HCT116 (cell line): ENCODE measurements at regions not wholly inside any gene's neighbourhood (a gene's known extent, or its start where the extent isn't known, plus 50 kb on each side); places are given as distances from the start of the nearest gene placed in this dataset.

Experiments
- ATAC-seq: fragments of 200-7000 bp; cut with Tn5 transposase; 2 replicates; pipeline ENCODE4 v1.9.1; 2020; ENCODE audit warnings: mild to moderate bottlenecking, moderate library complexity
- BruUV-seq: library from RNA; stranded (reverse); fragments of 400-500 nt; replicated peaks from 2 replicates; lab custom pipeline; 2021; lab: Mats Ljungman, UMichigan
- CTCF ChIA-PET: fragments of 300-600 bp; sonication (Branson Sonifier 250); formaldehyde crosslinking; loops from one replicate; lab custom pipeline; 2021; ENCODE audit warnings: antibody characterized with exemption; lab: Charles Lee
- POLR2A ChIA-PET: fragments of 300-600, 350-600 bp; sonication (Branson Sonifier 250); formaldehyde crosslinking; loops from one replicate; lab custom pipeline; 2021; ENCODE audit warnings: antibody characterized with exemption; lab: Charles Lee
- RAD21 ChIA-PET, 2 experiments: fragments of 300-600 bp; sonication (Branson Sonifier 250); formaldehyde crosslinking; loops; one replicate each; lab custom pipeline; 2023; ENCODE audit warnings: low total read pairs in 2 of 2; ENCODE audit not compliant: uncharacterized antibody in 2 of 2, unreplicated experiment in 2 of 2, low non-redundant PET in 1 of 2; lab: Charles Lee
- DNase-seq: peaks from one replicate; pipeline ENCODE4 v3.0.0-alpha.2; 2010; ENCODE audit warnings: low read depth, low spot score
- H2AFZ ChIP-seq: fragments of 200-600 bp; shearing (Covaris generic), sonication (generic); 2 replicates; pipeline ENCODE4 v1.6.1; 2017; ENCODE audit warnings: low read depth, mixed run types, mixed read lengths, antibody characterized with exemption, low read length; ENCODE audit not compliant: poor library complexity, severe bottlenecking
- H3K27ac ChIP-seq: 2 replicates; pipeline ENCODE4 v1.5.1; 2012; ENCODE audit warnings: low read depth, low read length
- H3K27me3 ChIP-seq: fragments of 200-600 bp; sonication (generic); 2 replicates; pipeline ENCODE4 v1.6.1; 2016; ENCODE audit warnings: mixed run types, low read length, mixed read lengths; ENCODE audit not compliant: insufficient read depth
- H3K36me3 ChIP-seq, 2 experiments: fragments of 200-500 bp in 1 of 2; fragments of 200-600 bp in 1 of 2; sonication (Bioruptor generic) in 1 of 2; sonication (generic) in 1 of 2; 2 replicates each; pipeline versions ENCODE4 v1.5.1 to v1.6.1; 2014 to 2016; ENCODE audit warnings: low read length in 2 of 2, inconsistent platforms in 1 of 2, mixed read lengths in 1 of 2, mixed run types in 1 of 2; ENCODE audit not compliant: insufficient read depth in 2 of 2, control insufficient read depth in 1 of 2
- H3K4me1 ChIP-seq, 2 experiments: fragments of 200-600 bp in 1 of 2; sonication (generic) in 1 of 2; 2 replicates each; pipeline versions ENCODE4 v1.5.1 to v1.6.1; 2012 to 2017; ENCODE audit warnings: low read length in 2 of 2, inconsistent platforms in 1 of 2, mild to moderate bottlenecking in 1 of 2, mixed read lengths in 1 of 2, mixed run types in 1 of 2, moderate library complexity in 1 of 2; ENCODE audit not compliant: insufficient read depth in 2 of 2, control insufficient read depth in 1 of 2
- H3K4me2 ChIP-seq: fragments of 200-600 bp; sonication (generic); 2 replicates; pipeline ENCODE4 v1.6.1; 2017; ENCODE audit warnings: mixed run types, low read length, mixed read lengths
- H3K4me3 ChIP-seq, 2 experiments: fragments of 200-600 bp in 1 of 2; sonication (generic) in 1 of 2; replicated peaks in 1 of 2; 2 replicates each; pipeline ENCODE4 v1.5.1; 2011 to 2016; ENCODE audit warnings: low read length in 2 of 2, control low read depth in 1 of 2, low read depth in 1 of 2, mild to moderate bottlenecking in 1 of 2, mixed read lengths in 1 of 2, mixed run types in 1 of 2
- H3K79me2 ChIP-seq: fragments of 200-600 bp; sonication (generic); 2 replicates; pipeline ENCODE4 v1.6.1; 2017; ENCODE audit warnings: mild to moderate bottlenecking, mixed run types, low read length, moderate library complexity, mixed read lengths; ENCODE audit not compliant: insufficient read depth
- H3K9ac ChIP-seq: fragments of 200-600 bp; sonication (generic); 2 replicates; pipeline ENCODE4 v1.6.1; 2016; ENCODE audit warnings: low read length, mixed read lengths
- H3K9me2 ChIP-seq: fragments of 200-600 bp; sonication (generic), shearing (Covaris generic); 2 replicates; pipeline ENCODE4 v1.6.1; 2017; ENCODE audit warnings: mixed run types, mild to moderate bottlenecking, moderate library complexity; ENCODE audit not compliant: insufficient read depth
- H3K9me3 ChIP-seq, 2 experiments: fragments of 200-500 bp in 1 of 2; fragments of 200-600 bp in 1 of 2; sonication (Bioruptor generic) in 1 of 2; sonication (generic) in 1 of 2; 2 replicates each; pipeline ENCODE4 v1.6.1; 2014 to 2017; ENCODE audit warnings: low read length in 2 of 2, mixed read lengths in 2 of 2, inconsistent platforms in 1 of 2, low read depth in 1 of 2, mild to moderate bottlenecking in 1 of 2, mixed run types in 1 of 2, moderate library complexity in 1 of 2; ENCODE audit not compliant: control insufficient read depth in 1 of 2, insufficient read depth in 1 of 2
- H4K20me1 ChIP-seq: fragments of 200-600 bp; sonication (generic), shearing (Covaris generic); 2 replicates; pipeline ENCODE4 v1.6.1; 2017; ENCODE audit warnings: mixed run types, mild to moderate bottlenecking, moderate library complexity; ENCODE audit not compliant: insufficient read depth
- CEBPB ChIP-seq: IDR thresholded peaks from 2 replicates; pipeline ENCODE4 v1.6.1; 2012; ENCODE audit warnings: low read depth
- EGR1 ChIP-seq: IDR thresholded peaks from 2 replicates; pipeline ENCODE4 v1.6.1; 2012; ENCODE audit warnings: low read depth
- ELF1 ChIP-seq: IDR thresholded peaks from 2 replicates; pipeline ENCODE4 v1.6.1; 2012; ENCODE audit warnings: low read depth, borderline replicate concordance
- EZH2 ChIP-seq: fragments of 200-600 bp; sonication (generic); IDR thresholded peaks from 2 replicates; pipeline ENCODE4 v1.6.1; 2017; ENCODE audit warnings: antibody characterized with exemption, mixed run types
- EZH2phosphoT487 ChIP-seq: fragments of 200-600 bp; IDR thresholded peaks from 2 replicates; pipeline ENCODE4 v1.6.1; 2018; ENCODE audit warnings: antibody characterized with exemption, borderline replicate concordance
- FOSL1 ChIP-seq: IDR thresholded peaks from 2 replicates; pipeline ENCODE4 v1.6.1; 2012; ENCODE audit warnings: low read depth
- JUND ChIP-seq: IDR thresholded peaks from 2 replicates; pipeline ENCODE4 v1.6.1; 2012
- MAX ChIP-seq: IDR thresholded peaks from 2 replicates; pipeline ENCODE4 v1.6.1; 2012
- POLR2AphosphoS5 ChIP-seq: IDR thresholded peaks from 2 replicates; pipeline ENCODE4 v1.6.1; 2011; ENCODE audit warnings: mild to moderate bottlenecking, low read depth, low read length, moderate library complexity
- RAD21 ChIP-seq: IDR thresholded peaks from 2 replicates; pipeline ENCODE4 v1.6.1; 2012; ENCODE audit warnings: low read depth, mild to moderate bottlenecking
- SP1 ChIP-seq: IDR thresholded peaks from 2 replicates; pipeline ENCODE4 v1.6.1; 2012; ENCODE audit warnings: low read depth
- SRF ChIP-seq: IDR thresholded peaks from 2 replicates; pipeline ENCODE4 v1.6.1; 2012; ENCODE audit warnings: low read depth
- TCF7L2 ChIP-seq: IDR thresholded peaks from 2 replicates; pipeline ENCODE4 v1.7.0; 2011; ENCODE audit warnings: borderline replicate concordance, inconsistent platforms; ENCODE audit not compliant: insufficient read depth, insufficient read length; ENCODE audit errors: extremely low read depth
- YY1 ChIP-seq: IDR thresholded peaks from 2 replicates; pipeline ENCODE4 v1.6.1; 2011; ENCODE audit warnings: low read length, low read depth, moderate library complexity, mild to moderate bottlenecking; ENCODE audit not compliant: insufficient replicate concordance; ENCODE audit errors: extremely low read depth
- ZFX ChIP-seq: fragments of 450-650 bp; IDR thresholded peaks from 2 replicates; pipeline ENCODE4 v1.6.1; 2017
- intact Hi-C: fragments of 100-400 bp; cut with micrococcal nuclease; formaldehyde crosslinking; loops from 2 replicates; pipeline ENCODE4 v1.10.0; 2022
- TF ChIP-seq, protein P1 (sequence below), 3 experiments: fragments of 200-600 bp in 1 of 3; sonication (generic) in 1 of 3; IDR thresholded peaks in 2 of 3; conservative IDR thresholded peaks in 1 of 3; 2 replicates each; pipeline ENCODE4 v1.5.1; 2012 to 2017; ENCODE audit warnings: low read depth in 2 of 3, low read length in 2 of 3, antibody characterized with exemption in 1 of 3, borderline replicate concordance in 1 of 3, control low read depth in 1 of 3, mild to moderate bottlenecking in 1 of 3, mixed read lengths in 1 of 3, mixed run types in 1 of 3, moderate library complexity in 1 of 3; ENCODE audit not compliant: insufficient read depth in 1 of 3
- TF ChIP-seq, protein P2 (sequence below): IDR thresholded peaks from 2 replicates; pipeline ENCODE4 v1.6.1; 2011; ENCODE audit warnings: mild to moderate bottlenecking, low read length, moderate library complexity; ENCODE audit not compliant: insufficient replicate concordance; ENCODE audit errors: extremely low read depth

GRCh38 chr14:65195042-65195719, 92.9 kb upstream of the MAX start:
- ChIA-PET POLR2A (no interaction called here), CTCF (no interaction called here), RAD21 (no interaction called here)
- TF ChIP-seq TCF7L2 (no peak), POLR2AphosphoS5 (no peak), CEBPB (no peak), RAD21 (no peak)
- no peak overlapping the region for H2AFZ ChIP-seq
- intact Hi-C loops = no loop called here
- H3K9ac ChIP-seq = no peak overlapping the region
- H3K9me3 ChIP-seq = no peaks in the 10 kb centered on the region
- no peak overlapping the region for H3K27ac ChIP-seq
- DNase-seq (no peak), ATAC-seq (no peak)
- H3K79me2 ChIP-seq = no peaks in the 10 kb centered on the region
- no peaks in the 10 kb centered on the region for H4K20me1 ChIP-seq
- no peaks in the 10 kb centered on the region for H3K27me3 ChIP-seq
- BruUV-seq = no TSS peak
- no peaks in the 10 kb centered on the region for H3K36me3 ChIP-seq
- H3K9me2 ChIP-seq = no peaks in the 10 kb centered on the region
- H3K4me2 ChIP-seq = no peak overlapping the region
- no peaks in the 10 kb centered on the region for H3K4me1 ChIP-seq
- H3K4me3 ChIP-seq = no peak overlapping the region

DNA sequence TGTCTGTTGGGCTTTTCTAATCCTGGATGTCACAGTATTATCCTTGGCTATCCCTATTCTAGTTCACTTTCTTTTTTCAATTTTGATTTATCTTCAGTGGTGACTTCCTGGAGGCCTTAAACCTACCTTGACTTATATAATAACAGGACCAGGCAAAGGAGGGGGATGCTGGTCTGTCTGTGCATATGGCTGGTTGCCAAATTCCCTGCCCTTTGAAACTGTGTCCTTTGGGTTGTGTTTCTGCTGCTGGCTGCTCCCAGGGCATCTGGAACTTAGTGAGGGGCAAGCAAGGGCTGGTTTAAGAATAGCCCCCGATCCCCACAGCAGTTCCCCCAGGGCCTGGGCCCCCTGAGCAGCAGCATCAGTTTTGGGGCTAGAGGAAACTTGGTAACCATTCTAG, 96.0 kb upstream of the MAX start:
- no peak for DNase-seq
- Histone ChIP-seq H3K4me3 (no peak overlapping the region), H3K4me2 (no peak overlapping the region), H3K9me2 (no peaks in the 10 kb centered on the region), H3K4me1 (no peaks in the 10 kb centered on the region), H3K9me3 (no peaks in the 10 kb centered on the region), H3K36me3 (no peaks in the 10 kb centered on the region), H3K27me3 (no peaks in the 10 kb centered on the region), H3K27ac (no peak overlapping the region), H3K9ac (no peak overlapping the region), H4K20me1 (no peaks in the 10 kb centered on the region), H3K79me2 (no peaks in the 10 kb centered on the region), H2AFZ (no peak overlapping the region)
- TF ChIP-seq CEBPB (no peak), SP1 (no peak), TCF7L2 (no peak), EGR1 (no peak), MAX (no peak), ZFX (no peak), SRF (no peak), JUND (no peak), RAD21 (no peak), YY1 (no peak), POLR2AphosphoS5 (no peak), ELF1 (no peak), FOSL1 (no peak), EZH2 (no peak), EZH2phosphoT487 (no peak)
- TF ChIP-seq, protein P1, sequence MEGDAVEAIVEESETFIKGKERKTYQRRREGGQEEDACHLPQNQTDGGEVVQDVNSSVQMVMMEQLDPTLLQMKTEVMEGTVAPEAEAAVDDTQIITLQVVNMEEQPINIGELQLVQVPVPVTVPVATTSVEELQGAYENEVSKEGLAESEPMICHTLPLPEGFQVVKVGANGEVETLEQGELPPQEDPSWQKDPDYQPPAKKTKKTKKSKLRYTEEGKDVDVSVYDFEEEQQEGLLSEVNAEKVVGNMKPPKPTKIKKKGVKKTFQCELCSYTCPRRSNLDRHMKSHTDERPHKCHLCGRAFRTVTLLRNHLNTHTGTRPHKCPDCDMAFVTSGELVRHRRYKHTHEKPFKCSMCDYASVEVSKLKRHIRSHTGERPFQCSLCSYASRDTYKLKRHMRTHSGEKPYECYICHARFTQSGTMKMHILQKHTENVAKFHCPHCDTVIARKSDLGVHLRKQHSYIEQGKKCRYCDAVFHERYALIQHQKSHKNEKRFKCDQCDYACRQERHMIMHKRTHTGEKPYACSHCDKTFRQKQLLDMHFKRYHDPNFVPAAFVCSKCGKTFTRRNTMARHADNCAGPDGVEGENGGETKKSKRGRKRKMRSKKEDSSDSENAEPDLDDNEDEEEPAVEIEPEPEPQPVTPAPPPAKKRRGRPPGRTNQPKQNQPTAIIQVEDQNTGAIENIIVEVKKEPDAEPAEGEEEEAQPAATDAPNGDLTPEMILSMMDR (IDR thresholded peaks at IDR 0.05 in 2 of 3, conservative IDR thresholded peaks at IDR 0.05 in 1 of 3; ENCODE audit: borderline replicate concordance in 1 of 3, insufficient read depth in 1 of 3, low read depth in 2 of 3, low read length in 2 of 3) = no peak
- TF ChIP-seq, protein P2, sequence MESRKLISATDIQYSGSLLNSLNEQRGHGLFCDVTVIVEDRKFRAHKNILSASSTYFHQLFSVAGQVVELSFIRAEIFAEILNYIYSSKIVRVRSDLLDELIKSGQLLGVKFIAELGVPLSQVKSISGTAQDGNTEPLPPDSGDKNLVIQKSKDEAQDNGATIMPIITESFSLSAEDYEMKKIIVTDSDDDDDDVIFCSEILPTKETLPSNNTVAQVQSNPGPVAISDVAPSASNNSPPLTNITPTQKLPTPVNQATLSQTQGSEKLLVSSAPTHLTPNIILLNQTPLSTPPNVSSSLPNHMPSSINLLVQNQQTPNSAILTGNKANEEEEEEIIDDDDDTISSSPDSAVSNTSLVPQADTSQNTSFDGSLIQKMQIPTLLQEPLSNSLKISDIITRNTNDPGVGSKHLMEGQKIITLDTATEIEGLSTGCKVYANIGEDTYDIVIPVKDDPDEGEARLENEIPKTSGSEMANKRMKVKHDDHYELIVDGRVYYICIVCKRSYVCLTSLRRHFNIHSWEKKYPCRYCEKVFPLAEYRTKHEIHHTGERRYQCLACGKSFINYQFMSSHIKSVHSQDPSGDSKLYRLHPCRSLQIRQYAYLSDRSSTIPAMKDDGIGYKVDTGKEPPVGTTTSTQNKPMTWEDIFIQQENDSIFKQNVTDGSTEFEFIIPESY = no peak
- ATAC-seq = no peak
- ChIA-PET CTCF (no interaction called here), RAD21 (no interaction called here), POLR2A (no interaction called here)
- BruUV-seq = no TSS peak
- intact Hi-C loops = no loop called here
